Transverse colon (tissue), 4 donors: ENCODE measurements at regions not wholly inside any gene's neighbourhood (a gene's known extent, or its start where the extent isn't known, plus 50 kb on each side); places are given as distances from the start of the nearest gene placed in this dataset.

ENCODE experiments used
- DNase-seq: peaks from one replicate; pipeline ENCODE4 v3.0.0-alpha.2; 2019
- H3K27ac ChIP-seq, 4 donors: fragments of 200-600 bp; sonication (generic); 2 replicates each; pipeline ENCODE4 v1.5.1; 2016 to 2018; ENCODE audit warnings: inconsistent platforms in 4 of 4
- H3K27me3 ChIP-seq: fragments of 200-600 bp; sonication (generic); 2 replicates; pipeline ENCODE4 v1.5.1; 2017; ENCODE audit warnings: inconsistent platforms
- H3K36me3 ChIP-seq, 4 donors: fragments of 200-600 bp; sonication (generic); 2 replicates each; pipeline ENCODE4 v1.5.1; 2017 to 2019; ENCODE audit warnings: inconsistent platforms in 4 of 4
- H3K4me1 ChIP-seq, 4 donors: fragments of 200-600 bp; sonication (generic); 2 replicates each; pipeline ENCODE4 v1.5.1; 2017 to 2020; ENCODE audit warnings: inconsistent platforms in 4 of 4
- H3K4me3 ChIP-seq, 4 donors: fragments of 200-600 bp; sonication (generic); 1 replicate in 1 of 4; 2 replicates in 3 of 4; pipeline versions ENCODE4 v1.5.1 to v1.6.1; 2017 to 2019; ENCODE audit warnings: inconsistent platforms in 4 of 4
- H3K9me3 ChIP-seq, 2 donors: fragments of 200-600 bp; sonication (generic); 2 replicates each; pipeline ENCODE4 v1.5.1; 2017 to 2019; ENCODE audit warnings: inconsistent platforms in 2 of 2
- CTCF ChIP-seq, 5 experiments: fragments of 200-600 bp in 3 of 5; fragments of 450-650 bp in 2 of 5; sonication (generic) in 3 of 5; IDR thresholded peaks; 1 replicate in 2 of 5; 2 replicates in 3 of 5; pipeline ENCODE4 v1.5.1; 2016 to 2017; ENCODE audit warnings: antibody characterized with exemption in 5 of 5, inconsistent platforms in 3 of 5, mild to moderate bottlenecking in 2 of 5, moderate library complexity in 1 of 5
- EP300 ChIP-seq: sonication (generic); formaldehyde crosslinking; IDR thresholded peaks from one replicate; pipeline ENCODE4 v1.6.1; 2017; ENCODE audit warnings: antibody characterized with exemption, low read depth
- POLR2A ChIP-seq: fragments of 450-650 bp; IDR thresholded peaks from one replicate; pipeline ENCODE4 v1.6.1; 2016; ENCODE audit warnings: antibody characterized with exemption, mild to moderate bottlenecking, moderate library complexity
- POLR2AphosphoS5 ChIP-seq, 3 donors: sonication (generic); formaldehyde crosslinking; IDR thresholded peaks; one replicate each; pipeline ENCODE4 v1.6.1; 2016; ENCODE audit warnings: antibody characterized with exemption in 3 of 3
- WGBS, 2 donors: methylation state at CpG; one replicate each; pipeline ENCODE4 v1.1.5; 2018; ENCODE audit warnings: low coverage in 1 of 2; 5-methylcytosine and 5-hydroxymethylcytosine counted together
- in situ Hi-C, 4 donors: fragments of 200-750 bp; cut with MboI; loops; one replicate each; pipeline versions ENCODE4 v1.15.0 to v1.15.1; 2017; ENCODE audit warnings: low sequenced_read_pairs in 3 of 4, low pct_ligation_motif_present in 1 of 4, low pct_unique_long_range_greater_than_20kb in 1 of 4
- intact Hi-C: fragments of 100-400 bp; cut with DNase I; formaldehyde crosslinking; loops from one replicate; pipeline ENCODE4 v1.15.1; 2023; ENCODE audit warnings: low total_unique reads

GRCh38 chr2:14756122-14756541 lies 123.6 kb downstream of the LRATD1 start:
- H3K4me1 ChIP-seq = no peaks in the 10 kb centered on the region
- H3K27me3 ChIP-seq = no peaks in the 10 kb centered on the region
- in situ Hi-C loops = no loop called here
- no peaks in the 10 kb centered on the region for H3K9me3 ChIP-seq
- WGBS, 2 donors = 71 to 78% methylated on average over 3 of the region's 3 CpGs
- peak overlapping the region in 1 of 4 donors; percentile 15 for H3K27ac ChIP-seq
- H3K36me3 ChIP-seq = no peaks in the 10 kb centered on the region
- no peak overlapping the region for H3K4me3 ChIP-seq
- no peak for TF ChIP-seq POLR2A
- TF ChIP-seq EP300 = no peak
- TF ChIP-seq CTCF (IDR thresholded peaks at IDR 0.05) = no peak
- TF ChIP-seq POLR2AphosphoS5 (IDR thresholded peaks at IDR 0.05) = no peak
- intact Hi-C loops = no loop called here
- DNase-seq = no peak

- Histone ChIP-seq H3K27ac (no peak overlapping the region), H3K9me3 (no peaks in the 10 kb centered on the region), H3K4me1 (no peaks in the 10 kb centered on the region), H3K36me3 (no peaks in the 10 kb centered on the region), H3K27me3 (no peaks in the 10 kb centered on the region), H3K4me3 (no peak overlapping the region)
- in situ Hi-C loops (no loop called here), intact Hi-C loops (no loop called here)
- no peak for DNase-seq
- WGBS, 2 donors = 54 to 74% methylated on average over 3 to 10 of the region's 10 CpGs
- TF ChIP-seq POLR2AphosphoS5 (IDR thresholded peaks at IDR 0.05) (no peak), EP300 (no peak), POLR2A (no peak), CTCF (IDR thresholded peaks at IDR 0.05) (no peak)
Measured at GRCh38 chr2:14756981-14757657, 124.6 kb downstream of the LRATD1 start.

GRCh38 chr2:14759082-14759481 lies 126.6 kb downstream of the LRATD1 start:
- Histone ChIP-seq H3K9me3 (no peaks in the 10 kb centered on the region), H3K27me3 (no peaks in the 10 kb centered on the region), H3K4me1 (no peaks in the 10 kb centered on the region), H3K4me3 (no peak overlapping the region), H3K36me3 (no peaks in the 10 kb centered on the region), H3K27ac (no peak overlapping the region)
- TF ChIP-seq EP300 (no peak), POLR2A (no peak), POLR2AphosphoS5 (IDR thresholded peaks at IDR 0.05) (no peak), CTCF (IDR thresholded peaks at IDR 0.05) (no peak)
- in situ Hi-C loops = no loop called here
- WGBS, 2 donors = 83 to 98% methylated on average over 5 of the region's 5 CpGs
- intact Hi-C loops = no loop called here
- DNase-seq = no peak

GRCh38 chr2:14760169-14760568 lies 127.7 kb downstream of the LRATD1 start:
- H3K9me3 ChIP-seq = no peaks in the 10 kb centered on the region
- H3K27ac ChIP-seq = no peak overlapping the region
- no peaks in the 10 kb centered on the region for H3K27me3 ChIP-seq
- TF ChIP-seq POLR2A = no peak
- TF ChIP-seq POLR2AphosphoS5 (IDR thresholded peaks at IDR 0.05) = no peak
- TF ChIP-seq CTCF (IDR thresholded peaks at IDR 0.05) = no peak
- no peak for TF ChIP-seq EP300
- no peak for DNase-seq
- no peaks in the 10 kb centered on the region for H3K36me3 ChIP-seq
- 72 to 76% methylated on average over 9 of the region's 9 CpGs for WGBS, 2 donors
- in situ Hi-C loops = no loop called here
- intact Hi-C loops = no loop called here
- no peaks in the 10 kb centered on the region for H3K4me1 ChIP-seq
- H3K4me3 ChIP-seq = no peak overlapping the region
